Mesenchymal stem cell (in vitro differentiated cells and primary cell): ENCODE measurements at regions not wholly inside any gene's neighbourhood (a gene's known extent, or its start where the extent isn't known, plus 50 kb on each side); places are given as distances from the start of the nearest gene placed in this dataset.
"Not testable (repeated sequence)": the region's sequence is repeated elsewhere in the genome, so short reads cannot be mapped to it uniquely, and the experiment has no call there.

ENCODE experiments used
- DNase-seq: peaks from one replicate; pipeline ENCODE4 v3.0.0-alpha.2; 2013
- H2AFZ ChIP-seq: one replicate; pipeline ENCODE4 v1.6.1; 2013; ENCODE audit warnings: low read depth, mild to moderate bottlenecking, control low read depth, inconsistent platforms, low read length, moderate library complexity
- H2AK5ac ChIP-seq: 2 replicates; pipeline ENCODE4 v1.6.1; 2013; ENCODE audit warnings: low read length, moderate library complexity, mild to moderate bottlenecking, inconsistent platforms; ENCODE audit not compliant: severe bottlenecking
- H2BK120ac ChIP-seq: one replicate; pipeline ENCODE4 v1.6.1; 2013; ENCODE audit warnings: low read depth, mild to moderate bottlenecking, inconsistent platforms, low read length, moderate library complexity
- H2BK12ac ChIP-seq, 2 experiments: one replicate each; pipeline ENCODE4 v1.6.1; 2013; ENCODE audit warnings: inconsistent platforms in 2 of 2, low read length in 2 of 2, mild to moderate bottlenecking in 2 of 2, moderate library complexity in 2 of 2, control low read depth in 1 of 2
- H2BK15ac ChIP-seq: one replicate; pipeline ENCODE4 v1.6.1; 2013; ENCODE audit warnings: mild to moderate bottlenecking, low read depth, inconsistent platforms; ENCODE audit not compliant: poor library complexity, severe bottlenecking
- H2BK5ac ChIP-seq: 2 replicates; pipeline ENCODE4 v1.6.1; 2013; ENCODE audit warnings: low read depth, mild to moderate bottlenecking, low read length, control low read depth, inconsistent platforms; ENCODE audit not compliant: poor library complexity, severe bottlenecking
- H3K14ac ChIP-seq, 2 experiments: one replicate each; pipeline ENCODE4 v1.6.1; 2013; ENCODE audit warnings: inconsistent platforms in 2 of 2, low read length in 2 of 2, control low read depth in 1 of 2, mild to moderate bottlenecking in 1 of 2, moderate library complexity in 1 of 2
- H3K18ac ChIP-seq, 2 experiments: one replicate each; pipeline ENCODE4 v1.6.1; 2013; ENCODE audit warnings: inconsistent platforms in 2 of 2, low read length in 2 of 2, control low read depth in 1 of 2, low read depth in 1 of 2, mild to moderate bottlenecking in 1 of 2
- H3K23ac ChIP-seq, 2 experiments: one replicate each; pipeline ENCODE4 v1.6.1; 2013; ENCODE audit warnings: inconsistent platforms in 2 of 2, low read length in 2 of 2, mild to moderate bottlenecking in 2 of 2, moderate library complexity in 2 of 2, control low read depth in 1 of 2
- H3K27ac ChIP-seq: 2 replicates; pipeline ENCODE4 v1.5.1; 2013; ENCODE audit warnings: mild to moderate bottlenecking, moderate library complexity, low read length, control low read depth, inconsistent platforms; ENCODE audit not compliant: poor library complexity, severe bottlenecking
- H3K27me3 ChIP-seq, 2 experiments: 2 replicates each; pipeline versions ENCODE4 v1.6.1 to v1.7.0; 2013; ENCODE audit warnings: low read length in 2 of 2, mild to moderate bottlenecking in 2 of 2, moderate library complexity in 2 of 2, control low read depth in 1 of 2, inconsistent platforms in 1 of 2; ENCODE audit not compliant: control insufficient read depth in 1 of 2, insufficient read depth in 1 of 2
- H3K36me3 ChIP-seq, 2 experiments: 2 replicates each; pipeline versions ENCODE4 v1.6.1 to v1.7.0; 2013; ENCODE audit warnings: low read length in 2 of 2, control low read depth in 1 of 2, inconsistent platforms in 1 of 2, low read depth in 1 of 2, mild to moderate bottlenecking in 1 of 2; ENCODE audit not compliant: insufficient read depth in 2 of 2, control insufficient read depth in 1 of 2
- H3K4ac ChIP-seq, 2 experiments: one replicate each; pipeline ENCODE4 v1.6.1; 2013; ENCODE audit warnings: inconsistent platforms in 2 of 2, low read length in 2 of 2, mild to moderate bottlenecking in 2 of 2, moderate library complexity in 2 of 2, control low read depth in 1 of 2, low read depth in 1 of 2
- H3K4me1 ChIP-seq: 2 replicates; pipeline ENCODE4 v1.6.1; 2013; ENCODE audit warnings: low read depth, low read length, control low read depth; ENCODE audit not compliant: control insufficient read depth, insufficient read depth
- H3K4me2 ChIP-seq: 2 replicates; pipeline ENCODE4 v1.6.1; 2013; ENCODE audit warnings: low read length, mild to moderate bottlenecking, inconsistent platforms; ENCODE audit not compliant: poor library complexity, severe bottlenecking
- H3K4me3 ChIP-seq, 2 experiments: 2 replicates each; pipeline versions ENCODE4 v1.5.1 to v1.7.0; 2013; ENCODE audit warnings: low read length in 2 of 2, mild to moderate bottlenecking in 2 of 2, control low read depth in 1 of 2, low read depth in 1 of 2; ENCODE audit not compliant: insufficient read depth in 1 of 2
- H3K79me1 ChIP-seq: replicated peaks from 2 replicates; pipeline ENCODE4 v1.6.1; 2013; ENCODE audit warnings: mild to moderate bottlenecking, control low read depth, low read length, inconsistent platforms; ENCODE audit not compliant: poor library complexity, severe bottlenecking
- H3K9ac ChIP-seq: 2 replicates; pipeline ENCODE4 v1.7.0; 2013; ENCODE audit warnings: mild to moderate bottlenecking, low read length, moderate library complexity
- H3K9me3 ChIP-seq: 2 replicates; pipeline ENCODE4 v1.7.0; 2013; ENCODE audit warnings: mild to moderate bottlenecking, low read length; ENCODE audit not compliant: control insufficient read depth
- H4K8ac ChIP-seq: one replicate; pipeline ENCODE4 v1.6.1; 2013; ENCODE audit warnings: inconsistent platforms, mild to moderate bottlenecking, low read length, moderate library complexity
- H4K91ac ChIP-seq: one replicate; pipeline ENCODE4 v1.6.1; 2013; ENCODE audit warnings: mild to moderate bottlenecking, low read length, inconsistent platforms
- whole genome bisulfite sequencing: methylation state at CpG from one replicate; pipeline ENCODE4 v1.1.7; 2013; ENCODE audit warnings: mixed read lengths; 5-methylcytosine and 5-hydroxymethylcytosine counted together

DNA sequence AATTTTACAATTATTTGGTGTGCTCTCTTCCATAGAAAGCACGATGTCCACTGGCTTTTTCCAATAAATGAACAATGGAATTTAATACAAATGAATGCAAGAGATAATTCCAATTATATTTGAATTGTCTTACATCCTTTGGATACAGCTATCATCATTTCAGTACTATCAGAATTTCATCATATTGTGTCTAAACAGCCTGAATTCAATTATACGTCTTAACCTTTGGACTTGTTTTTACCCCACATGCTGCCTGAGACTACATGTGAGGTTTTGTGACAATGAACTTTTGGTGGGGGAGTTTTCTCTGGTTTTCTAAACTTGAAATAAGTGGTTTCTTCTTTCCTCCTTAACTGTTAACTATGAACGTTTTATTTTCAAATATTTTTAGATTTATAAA lies 1176.0 kb downstream of the EPHA7 start:
- Histone ChIP-seq H3K18ac (no peak overlapping the region), H3K79me1 (no peaks in the 10 kb centered on the region), H3K9me3 (no peaks in the 10 kb centered on the region), H3K36me3 (no peaks in the 10 kb centered on the region), H4K8ac (no peak overlapping the region), H3K4me2 (no peak overlapping the region), H3K9ac (no peak overlapping the region), H3K27ac (no peak overlapping the region), H3K23ac (no peak overlapping the region), H2BK12ac (no peak overlapping the region), H3K4ac (no peak overlapping the region), H3K4me1 (no peaks in the 10 kb centered on the region), H3K4me3 (no peak overlapping the region), H2AK5ac (no peak overlapping the region), H2AFZ (no peak overlapping the region), H3K27me3 (no peaks in the 10 kb centered on the region), H2BK15ac (no peak overlapping the region), H4K91ac (no peak overlapping the region), H3K14ac (no peak overlapping the region), H2BK120ac (no peak overlapping the region), H2BK5ac (no peak overlapping the region)
- DNase-seq = no peak
- WGBS = no CpG with 5 or more reads among the region's 3 CpGs

DNA sequence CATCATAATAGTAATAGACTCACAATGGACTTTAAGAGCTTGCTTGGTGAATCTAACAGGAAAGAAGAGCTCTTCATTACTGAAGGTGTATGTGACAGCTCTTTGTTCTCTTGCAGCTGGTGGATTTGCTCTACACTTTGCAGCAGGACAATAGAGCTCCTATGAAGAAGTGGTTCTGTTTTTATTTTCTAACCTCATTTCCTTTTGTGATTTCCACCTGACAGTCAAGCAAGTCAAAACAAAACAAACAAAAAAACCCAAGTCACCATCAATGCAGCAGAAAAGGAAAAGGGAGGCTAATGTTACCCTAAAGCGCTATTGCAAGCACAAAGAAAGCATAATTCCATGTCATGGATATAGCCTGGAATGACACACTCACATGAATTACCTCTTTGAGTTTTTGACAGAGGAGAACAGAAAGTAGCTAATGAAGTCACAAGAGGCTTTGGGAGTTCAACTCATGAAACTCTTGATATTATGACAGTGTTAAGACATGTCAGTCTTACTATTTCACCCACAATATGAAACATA lies 1188.1 kb downstream of the EPHA7 start:
- Histone ChIP-seq H4K8ac (no peak overlapping the region), H2BK5ac (no peak overlapping the region), H3K4ac (no peak overlapping the region), H3K9me3 (no peaks in the 10 kb centered on the region), H3K23ac (no peak overlapping the region), H3K27me3 (no peaks in the 10 kb centered on the region), H2BK120ac (no peak overlapping the region), H3K14ac (no peak overlapping the region), H3K79me1 (no peaks in the 10 kb centered on the region), H2BK15ac (no peak overlapping the region), H4K91ac (no peak overlapping the region), H2AK5ac (no peak overlapping the region), H3K4me1 (no peaks in the 10 kb centered on the region), H2AFZ (no peak overlapping the region), H3K4me2 (no peak overlapping the region), H3K27ac (no peak overlapping the region), H3K36me3 (no peaks in the 10 kb centered on the region), H3K9ac (no peak overlapping the region), H3K18ac (no peak overlapping the region), H3K4me3 (no peak overlapping the region), H2BK12ac (no peak overlapping the region)
- WGBS = no CpG with 5 or more reads among the region's 1 CpG
- DNase-seq = no peak

DNA sequence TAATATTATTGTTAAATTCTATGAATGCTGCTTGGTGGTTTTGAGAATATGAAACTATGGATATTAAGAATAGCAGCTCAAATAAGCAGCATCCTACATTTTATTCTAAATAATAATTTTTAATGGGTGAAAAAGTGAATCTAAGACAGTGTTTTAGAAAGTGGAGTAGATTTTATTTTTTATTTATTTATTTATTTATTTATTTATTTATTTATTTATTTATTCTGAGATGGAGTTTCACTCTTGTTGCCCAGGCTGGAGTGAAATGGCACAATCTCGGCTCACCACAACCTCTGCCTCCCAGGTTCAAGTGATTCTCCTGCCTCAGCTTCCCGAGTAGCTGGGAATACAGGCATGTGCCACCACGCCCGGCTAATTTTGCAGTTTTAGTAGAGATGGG lies 1199.4 kb downstream of the EPHA7 start:
- H3K36me3 ChIP-seq, H4K91ac ChIP-seq, H3K14ac ChIP-seq, H3K27ac ChIP-seq, H3K4ac ChIP-seq, H3K9me3 ChIP-seq, H3K23ac ChIP-seq, H3K4me2 ChIP-seq, H2BK120ac ChIP-seq, H2BK15ac ChIP-seq, H2BK5ac ChIP-seq, H3K9ac ChIP-seq, DNase-seq, H3K79me1 ChIP-seq, H2BK12ac ChIP-seq, H2AFZ ChIP-seq, H2AK5ac ChIP-seq, H3K18ac ChIP-seq, H3K4me1 ChIP-seq, H4K8ac ChIP-seq, H3K27me3 ChIP-seq, H3K4me3 ChIP-seq: not testable (repeated sequence)
- WGBS = 94% methylated on average over 4 of the region's 4 CpGs

DNA sequence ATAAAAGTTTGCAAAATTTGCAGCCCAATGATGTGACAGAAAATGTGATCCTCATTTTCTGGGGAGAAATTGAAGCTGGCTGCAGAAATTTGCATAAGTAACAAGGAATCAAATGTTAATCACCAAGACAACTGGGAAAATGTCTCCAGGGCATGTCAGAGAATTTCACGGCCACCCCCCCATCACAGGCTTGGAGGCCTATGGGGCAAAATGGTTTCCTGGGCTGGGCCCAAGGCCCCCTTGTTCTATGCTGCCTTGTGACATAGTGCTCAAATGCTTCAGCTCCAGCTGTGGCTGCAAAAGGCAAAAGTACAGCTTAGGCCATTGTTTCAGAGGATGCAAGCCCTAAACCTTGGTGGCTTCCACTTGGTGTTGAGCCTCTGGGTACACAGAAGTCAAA lies 1202.6 kb downstream of the EPHA7 start:
- Histone ChIP-seq H3K4me1 (no peaks in the 10 kb centered on the region), H3K27me3 (no peaks in the 10 kb centered on the region), H4K91ac (no peak overlapping the region), H3K23ac (no peak overlapping the region), H3K27ac (no peak overlapping the region), H2BK15ac (no peak overlapping the region), H4K8ac (no peak overlapping the region), H2BK12ac (no peak overlapping the region), H3K18ac (no peak overlapping the region), H3K4me2 (no peak overlapping the region), H3K9me3 (peaks cover 5% of the 10 kb centered on the region), H3K36me3 (no peaks in the 10 kb centered on the region), H3K14ac (no peak overlapping the region), H3K79me1 (no peaks in the 10 kb centered on the region), H2AK5ac (no peak overlapping the region), H2BK5ac (no peak overlapping the region), H2BK120ac (no peak overlapping the region), H3K4me3 (no peak overlapping the region), H3K9ac (no peak overlapping the region), H2AFZ (no peak overlapping the region), H3K4ac (no peak overlapping the region)
- DNase-seq = no peak
- WGBS = 90% methylated on average over 1 of the region's 1 CpG
